GM18951 (cell line): ENCODE measurements at regions not wholly inside any gene's neighbourhood (a gene's known extent, or its start where the extent isn't known, plus 50 kb on each side); places are given as distances from the start of the nearest gene placed in this dataset.

Experiments
- POLR2A ChIP-seq: IDR thresholded peaks from 4 replicates; pipeline ENCODE4 v1.6.1; 2011; ENCODE audit warnings: mild to moderate bottlenecking; ENCODE audit not compliant: insufficient read length, insufficient read depth; ENCODE audit errors: extremely low read depth
- in situ Hi-C: fragments of 300-500 bp; cut with MboI; formaldehyde crosslinking; loops from one replicate; pipeline ENCODE4 v1.12.0; 2022; ENCODE audit warnings: low sequenced_read_pairs, mixed read lengths, inconsistent platforms; ENCODE audit not compliant: unreplicated experiment

GRCh38 chr4:104983615-104984179 lies 163.0 kb upstream of the TET2 start:
- no peak for TF ChIP-seq POLR2A
- in situ Hi-C loops: no loop called here

- TF ChIP-seq POLR2A: no peak
- in situ Hi-C loops: no loop called here
Observed at GRCh38 chr4:104986306-104986705, 160.4 kb upstream of the TET2 start.

- TF ChIP-seq POLR2A: no peak
- in situ Hi-C loops: no loop called here
Observed at GRCh38 chr4:104989371-104989770, 157.3 kb upstream of the TET2 start.

- in situ Hi-C loops: no loop called here
Observed at GRCh38 chr4:105002278-105002677, 144.4 kb upstream of the TET2 start.

GRCh38 chr4:105014234-105014633 lies 132.4 kb upstream of the TET2 start:
- no peak for TF ChIP-seq POLR2A
- in situ Hi-C loops: no loop called here

More at GRCh38 chr4:105002278-105002677, 144.4 kb upstream of the TET2 start:
- TF ChIP-seq POLR2A: no peak

- no peak for TF ChIP-seq POLR2A
- in situ Hi-C loops: no loop called here
Observed at GRCh38 chr4:105014635-105015034, 132.0 kb upstream of the TET2 start.

GRCh38 chr4:105015750-105016149 lies 130.9 kb upstream of the TET2 start:
- in situ Hi-C loops: no loop called here
- no peak for TF ChIP-seq POLR2A

- TF ChIP-seq POLR2A: no peak
- in situ Hi-C loops: no loop called here
Observed at GRCh38 chr4:105022811-105023667, 123.6 kb upstream of the TET2 start.

GRCh38 chr4:105023668-105024055 lies 123.0 kb upstream of the TET2 start:
- no peak for TF ChIP-seq POLR2A
- in situ Hi-C loops: no loop called here

GRCh38 chr4:105025263-105026017 lies 121.2 kb upstream of the TET2 start:
- TF ChIP-seq POLR2A: no peak
- in situ Hi-C loops: no loop called here

GRCh38 chr4:105036991-105037390 lies 109.7 kb upstream of the TET2 start:
- in situ Hi-C loops: no loop called here

GRCh38 chr4:105042451-105042850 lies 104.2 kb upstream of the TET2 start:
- no peak for TF ChIP-seq POLR2A
- in situ Hi-C loops: no loop called here

More at GRCh38 chr4:105036991-105037390, 109.7 kb upstream of the TET2 start:
- TF ChIP-seq POLR2A: no peak

GRCh38 chr4:105050896-105051295 lies 95.8 kb upstream of the TET2 start:
- in situ Hi-C loops: no loop called here
- TF ChIP-seq POLR2A: no peak
